ENCODE measurements at regions not wholly inside any gene's neighbourhood (a gene's known extent, or its start where the extent isn't known, plus 50 kb on each side); places are given as distances from the start of the nearest gene placed in this dataset.

- no peak for TF ChIP-seq GLI2 (tag by site-specific recombination; IDR thresholded peaks at IDR 0.05; ENCODE audit: borderline replicate concordance, low read depth)
- TF ChIP-seq HOXA7 (CRISPR knock-in tag; IDR thresholded peaks at IDR 0.05; ENCODE audit: borderline replicate concordance): no peak
- TF ChIP-seq, protein P1, sequence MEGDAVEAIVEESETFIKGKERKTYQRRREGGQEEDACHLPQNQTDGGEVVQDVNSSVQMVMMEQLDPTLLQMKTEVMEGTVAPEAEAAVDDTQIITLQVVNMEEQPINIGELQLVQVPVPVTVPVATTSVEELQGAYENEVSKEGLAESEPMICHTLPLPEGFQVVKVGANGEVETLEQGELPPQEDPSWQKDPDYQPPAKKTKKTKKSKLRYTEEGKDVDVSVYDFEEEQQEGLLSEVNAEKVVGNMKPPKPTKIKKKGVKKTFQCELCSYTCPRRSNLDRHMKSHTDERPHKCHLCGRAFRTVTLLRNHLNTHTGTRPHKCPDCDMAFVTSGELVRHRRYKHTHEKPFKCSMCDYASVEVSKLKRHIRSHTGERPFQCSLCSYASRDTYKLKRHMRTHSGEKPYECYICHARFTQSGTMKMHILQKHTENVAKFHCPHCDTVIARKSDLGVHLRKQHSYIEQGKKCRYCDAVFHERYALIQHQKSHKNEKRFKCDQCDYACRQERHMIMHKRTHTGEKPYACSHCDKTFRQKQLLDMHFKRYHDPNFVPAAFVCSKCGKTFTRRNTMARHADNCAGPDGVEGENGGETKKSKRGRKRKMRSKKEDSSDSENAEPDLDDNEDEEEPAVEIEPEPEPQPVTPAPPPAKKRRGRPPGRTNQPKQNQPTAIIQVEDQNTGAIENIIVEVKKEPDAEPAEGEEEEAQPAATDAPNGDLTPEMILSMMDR (tag by site-specific recombination; IDR thresholded peaks at IDR 0.05): no peak
- TF ChIP-seq ZNF292 (tag by site-specific recombination; IDR thresholded peaks at IDR 0.05; ENCODE audit: borderline replicate concordance, low read depth): no peak
- TF ChIP-seq ZNF132 (tag by site-specific recombination; IDR thresholded peaks at IDR 0.05; ENCODE audit: borderline replicate concordance): no peak
- TF ChIP-seq ZNF202 (tag by site-specific recombination; IDR thresholded peaks at IDR 0.05; ENCODE audit: borderline replicate concordance): no peak
- no peak for TF ChIP-seq YY1 (tag by site-specific recombination; IDR thresholded peaks at IDR 0.05)
- TF ChIP-seq ZNF701 (tag by site-specific recombination; IDR thresholded peaks at IDR 0.05): no peak
- no peak for TF ChIP-seq ZNF449 (tag by site-specific recombination; IDR thresholded peaks at IDR 0.05)
- no peak for TF ChIP-seq ZNF341 (tag by site-specific recombination; IDR thresholded peaks at IDR 0.05; ENCODE audit: low read depth)
Measured at GRCh38 chr7:81120803-81121202, 202.0 kb upstream of the SEMA3C start.
